ENCODE measurements at regions not wholly inside any gene's neighbourhood (a gene's known extent, or its start where the extent isn't known, plus 50 kb on each side); places are given as distances from the start of the nearest gene placed in this dataset.

GRCh38 chr1:55280731-55281130, 65.6 kb upstream of the USP24 start:
- Histone ChIP-seq H2AFZ (ENCODE audit: low read length) (no peak overlapping the region), H3K14ac (ENCODE audit: insufficient read length) (no peak overlapping the region), H2BK20ac (ENCODE audit: low read length) (no peak overlapping the region), H3K79me1 (ENCODE audit: low read depth, low read length) (no peaks in the 10 kb centered on the region), H3K9me3 (ENCODE audit: insufficient read depth in 2 of 2, low read depth in 1 of 2, low read length in 1 of 2) (no peaks in the 10 kb centered on the region), H3K9ac (replicated peaks in 1 of 4; ENCODE audit: extremely low read depth in 1 of 4, low read depth in 3 of 4, low read length in 3 of 4) (no peak overlapping the region), H4K20me1 (replicated peaks in 1 of 2; ENCODE audit: control insufficient read depth in 1 of 2, insufficient read depth in 2 of 2, low read length in 2 of 2) (no peaks in the 10 kb centered on the region), H2BK12ac (ENCODE audit: low read depth, low read length) (no peak overlapping the region), H2BK15ac (ENCODE audit: low read length) (no peak overlapping the region), H3K23me2 (ENCODE audit: low read depth, low read length) (no peaks in the 10 kb centered on the region), H2AK5ac (ENCODE audit: low read depth, low read length) (no peak overlapping the region), H3K4me1 (replicated peaks in 1 of 4; ENCODE audit: control insufficient read depth in 3 of 4, insufficient read depth in 4 of 4, low read length in 3 of 4) (peaks cover 0 to 3% (median 1%) of the 10 kb centered on the region in 4 experiments; a peak in 4 of 7 replicates), H3K4me3 (ENCODE audit: extremely low read depth in 1 of 4, insufficient read depth in 2 of 4, low read depth in 3 of 4, low read length in 4 of 4) (no peak overlapping the region), H3K27me3 (replicated peaks in 1 of 4; ENCODE audit: control insufficient read depth in 3 of 4, extremely low read depth in 1 of 4, insufficient read depth in 3 of 4, low read length in 3 of 4) (no peaks in the 10 kb centered on the region), H4K5ac (ENCODE audit: insufficient read length, low read depth, low read length) (no peak overlapping the region), H3K27ac (ENCODE audit: low read depth, low read length) (no peak overlapping the region), H3K79me2 (ENCODE audit: control insufficient read depth in 1 of 2, insufficient read depth in 2 of 2, low read length in 2 of 2) (no peaks in the 10 kb centered on the region), H3K4me2 (ENCODE audit: insufficient read depth in 1 of 2, low read depth in 2 of 2, low read length in 2 of 2) (no peak overlapping the region), H3K56ac (replicated peaks; ENCODE audit: insufficient read length, low read depth, low read length) (no peak overlapping the region), H3K36me3 (ENCODE audit: control insufficient read depth in 2 of 4, insufficient read depth in 4 of 4, low read length in 3 of 4) (no peaks in the 10 kb centered on the region), H3K4ac (replicated peaks; ENCODE audit: insufficient read length, low read depth, low read length) (no peak overlapping the region), H2BK5ac (ENCODE audit: low read depth, low read length) (no peak overlapping the region), H4K91ac (replicated peaks; ENCODE audit: insufficient read length, low read length) (no peak overlapping the region), H3K18ac (ENCODE audit: extremely low read depth, low read length) (no peak overlapping the region), H3K23ac (ENCODE audit: insufficient read length) (no peak overlapping the region), H4K8ac (ENCODE audit: extremely low read depth, insufficient read depth, low read length) (no peak overlapping the region), H2BK120ac (replicated peaks; ENCODE audit: low read depth, low read length) (no peak overlapping the region)
- DNase-seq (ENCODE audit: low read depth in 1 of 2, low spot score in 2 of 2) (no peak), FAIRE-seq (no peak)
- ChIA-PET POLR2A (ENCODE audit: partially characterized antibody) (no interaction called here), CTCF (ENCODE audit: partially characterized antibody) (interaction anchor here (0.7 to 12.0 kb wide), 9 partner anchors 51 to 596 kb away, joined by 3 to 148 read pairs (median 3); no protein-coding TSS in a partner anchor)
- 91% methylated on average over 2 of the region's 2 CpGs; no CpG with 5 or more reads in 1 of the 2 experiments for WGBS, 2 experiments (ENCODE audit: extremely low coverage in 1 of 2, insufficient coverage in 1 of 2, insufficient read length in 1 of 2, insufficient replicate concordance in 2 of 2, low coverage in 1 of 2, low lambda C conversion rate in 2 of 2, missing lambda C conversion rate in 1 of 2)
- TF ChIP-seq CHD1 (IDR thresholded peaks at IDR 0.05; ENCODE audit: low read depth, low read length) (no peak), RNF2 (IDR thresholded peaks at IDR 0.05; ENCODE audit: borderline replicate concordance, low read depth, low read length, missing control alignments, poor library complexity, severe bottlenecking) (no peak), TCF12 (IDR thresholded peaks at IDR 0.05; ENCODE audit: low read depth, low read length) (no peak), JUND (IDR thresholded peaks at IDR 0.05; ENCODE audit: low read length) (no peak)
